A549 (cell line): ENCODE measurements at regions not wholly inside any gene's neighbourhood (a gene's known extent, or its start where the extent isn't known, plus 50 kb on each side); places are given as distances from the start of the nearest gene placed in this dataset.

Source experiments
- ATAC-seq, 2 experiments: fragments of 200-7000 bp in 1 of 2; fragments of >200 bp in 1 of 2; cut with Nextera tagmentation in 1 of 2; cut with Tn5 transposase in 1 of 2; 3 replicates each; pipeline versions ENCODE4 v1.8.0 to v1.9.1; 2018 to 2020; ENCODE audit warnings: mild to moderate bottlenecking in 1 of 2, moderate library complexity in 1 of 2
- CTCF ChIA-PET: fragments of 300-600 bp; sonication (Branson Sonifier 250); formaldehyde crosslinking; extraction: SDS; loops from one replicate; lab custom pipeline; 2021; ENCODE audit warnings: antibody characterized with exemption, inconsistent platforms; lab: Yijun Ruan, JAX
- POLR2A ChIA-PET: fragments of 350-600 bp; formaldehyde crosslinking; extraction: SDS; loops from one replicate; lab custom pipeline; 2021; ENCODE audit warnings: antibody characterized with exemption, inconsistent platforms; lab: Yijun Ruan, JAX
- DNase-seq, 2 experiments: peaks; one replicate each; pipeline versions ENCODE4 v3.0.0 to v3.0.0-alpha.2; 2011 to 2016; ENCODE audit warnings: low read depth in 1 of 2, low spot score in 1 of 2
- FAIRE-seq: peaks from 2 replicates; lab custom pipeline; 2011; peaks lifted over from hg19 to GRCh38; lab: Jason Lieb, UNC
- H3K27ac ChIP-seq, 2 experiments: fragments of >200 bp; sonication (Bioruptor Twin); formaldehyde crosslinking; 3 replicates each; pipeline ENCODE4 v1.5.1; 2016 to 2017
- H3K4me1 ChIP-seq: fragments of >200 bp; sonication (Bioruptor Twin); formaldehyde crosslinking; 3 replicates; pipeline ENCODE4 v1.6.1; 2016
- H3K4me2 ChIP-seq: fragments of >200 bp; sonication (Bioruptor Twin); formaldehyde crosslinking; 3 replicates; pipeline ENCODE4 v1.6.1; 2016
- H3K4me3 ChIP-seq: fragments of >200 bp; sonication (Bioruptor Twin); formaldehyde crosslinking; 3 replicates; pipeline ENCODE4 v1.5.1; 2016
- H3K9me3 ChIP-seq: fragments of >200 bp; sonication (Bioruptor Twin); formaldehyde crosslinking; 3 replicates; pipeline ENCODE4 v1.6.1; 2016
- CBX2 ChIP-seq: fragments of 200-600 bp; sonication (generic); IDR thresholded peaks from 2 replicates; pipeline ENCODE4 v1.6.1; 2016; ENCODE audit warnings: low read depth, mild to moderate bottlenecking, borderline replicate concordance
- CEBPB ChIP-seq, 2 experiments: fragments of >200 bp in 1 of 2; sonication (Bioruptor Twin) in 1 of 2; formaldehyde crosslinking in 1 of 2; IDR thresholded peaks; 2 replicates each; pipeline ENCODE4 v1.6.1; 2012 to 2016
- CHD4 ChIP-seq: fragments of 200-600 bp; sonication (generic); IDR thresholded peaks from 2 replicates; pipeline ENCODE4 v1.6.1; 2016; ENCODE audit warnings: antibody characterized with exemption, mild to moderate bottlenecking, borderline replicate concordance
- FOXS1 ChIP-seq: fragments of 250-450 bp; sonication (Bioruptor Pico); IDR thresholded peaks from 2 replicates; pipeline ENCODE4 v1.5.0; 2020; ENCODE audit warnings: mild to moderate bottlenecking, moderate library complexity
- HEYL ChIP-seq: fragments of 250-450 bp; sonication (Bioruptor Pico); IDR thresholded peaks from 2 replicates; pipeline ENCODE4 v1.8.0; 2021; ENCODE audit warnings: mild to moderate bottlenecking, moderate library complexity
- HOXB13 ChIP-seq: fragments of 250-450 bp; sonication (Bioruptor Pico); IDR thresholded peaks from 2 replicates; pipeline ENCODE4 v1.5.0; 2020; ENCODE audit warnings: low read depth, mild to moderate bottlenecking, moderate library complexity
- JUN ChIP-seq, 2 experiments: fragments of >200 bp; sonication (Bioruptor Twin); formaldehyde crosslinking; IDR thresholded peaks; 2 replicates in 1 of 2; 3 replicates in 1 of 2; pipeline ENCODE4 v1.6.1; 2016 to 2017
- MAFK ChIP-seq: fragments of 450-650 bp; IDR thresholded peaks from 2 replicates; pipeline ENCODE4 v1.6.1; 2014; ENCODE audit not compliant: partially characterized antibody
- PHF8 ChIP-seq: fragments of 200-600 bp; sonication (generic); IDR thresholded peaks from 2 replicates; pipeline ENCODE4 v1.6.1; 2016; ENCODE audit warnings: low read depth, mild to moderate bottlenecking, antibody characterized with exemption, moderate library complexity, borderline replicate concordance
- POLR2AphosphoS2 ChIP-seq: conservative IDR thresholded peaks from 2 replicates; pipeline ENCODE4 v1.6.1; 2012; ENCODE audit warnings: low read length, improper control_type of control experiment, inconsistent platforms
- RFX5 ChIP-seq: fragments of 450-650 bp; IDR thresholded peaks from 2 replicates; pipeline ENCODE4 v1.7.1; 2014; ENCODE audit warnings: antibody characterized with exemption, mild to moderate bottlenecking, moderate library complexity
- SMC3 ChIP-seq: fragments of >200 bp; sonication (Bioruptor Twin); formaldehyde crosslinking; IDR thresholded peaks from 3 replicates; pipeline ENCODE4 v1.6.1; 2018; ENCODE audit warnings: inconsistent platforms
- TP53 ChIP-seq: fragments of 250-450 bp; sonication (Bioruptor Pico); IDR thresholded peaks from 2 replicates; pipeline ENCODE4 v1.5.0; 2021; ENCODE audit warnings: mild to moderate bottlenecking, moderate library complexity
- ZC3H11A ChIP-seq: fragments of 450-650 bp; IDR thresholded peaks from 2 replicates; pipeline ENCODE4 v1.6.1; 2014; ENCODE audit warnings: antibody characterized with exemption, mild to moderate bottlenecking
- ZSCAN20 ChIP-seq: fragments of 250-450 bp; sonication (Bioruptor Pico); IDR thresholded peaks from 2 replicates; pipeline ENCODE4 v1.8.0; 2022; ENCODE audit warnings: mild to moderate bottlenecking, moderate library complexity
- WGBS: methylation state at CpG from one replicate; pipeline ENCODE4 v1.1.6; 2017; ENCODE audit errors: missing lambda C conversion rate; 5-methylcytosine and 5-hydroxymethylcytosine counted together
- TF ChIP-seq, protein P1 (sequence below): fragments of >200 bp; sonication (Bioruptor Twin); formaldehyde crosslinking; IDR thresholded peaks from 3 replicates; pipeline ENCODE4 v1.5.1; 2016
- TF ChIP-seq, protein P2 (sequence below): IDR thresholded peaks from 2 replicates; pipeline ENCODE4 v1.6.1; 2012
- TF ChIP-seq, protein P3 (sequence below): fragments of 250-450 bp; sonication (Bioruptor Pico); IDR thresholded peaks from 2 replicates; pipeline ENCODE4 v1.5.0; 2020; ENCODE audit warnings: low read depth, mild to moderate bottlenecking, moderate library complexity
- TF ChIP-seq, protein P4 (sequence below): fragments of 250-450 bp; sonication (Bioruptor Pico); IDR thresholded peaks from 2 replicates; pipeline ENCODE4 v1.5.0; 2021; ENCODE audit warnings: mild to moderate bottlenecking, moderate library complexity, borderline replicate concordance
- TF ChIP-seq, protein P5 (sequence below): IDR thresholded peaks from 2 replicates; pipeline ENCODE4 v1.6.1; 2012; ENCODE audit warnings: low read depth, borderline replicate concordance

DNA sequence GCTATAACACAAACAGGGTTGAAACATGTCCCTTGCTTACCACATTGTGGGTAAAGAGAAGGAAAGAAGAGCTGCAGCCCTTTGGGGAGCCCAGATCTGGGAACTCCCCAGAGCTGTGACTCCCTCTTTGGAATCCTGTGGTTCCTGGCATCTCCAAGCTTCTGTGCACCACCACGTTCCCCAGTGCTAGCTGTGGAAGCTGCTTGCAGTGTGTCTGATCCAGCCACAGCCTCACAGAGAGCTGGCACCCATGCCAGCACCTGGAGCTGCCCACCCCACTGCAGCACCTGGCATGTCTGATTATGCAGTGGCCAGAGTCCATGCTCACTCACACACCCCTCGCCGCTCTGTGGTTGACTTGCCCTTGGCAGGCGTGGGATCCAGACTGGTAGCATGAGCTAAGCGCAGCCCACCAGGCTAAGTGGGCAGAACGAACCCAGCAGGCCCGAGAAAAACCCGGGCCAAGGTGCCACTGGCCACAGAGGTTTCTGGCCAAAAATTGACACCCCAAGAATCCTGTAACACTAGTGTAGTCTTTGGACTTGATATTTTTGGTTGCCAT is 252.6 kb upstream of the KCNJ16 start:
- no peak for DNase-seq
- FAIRE-seq, result no peak
- ChIA-PET POLR2A (no interaction called here), CTCF (interaction anchor here (0.8 to 2.1 kb wide), 2 partner anchors 23 to 24 kb away, joined by 3 to 5 read pairs; no protein-coding TSS in a partner anchor)
- 72% methylated on average over 8 of the region's 8 CpGs for WGBS
- H3K4me1 ChIP-seq, result no peaks in the 10 kb centered on the region
- no peak overlapping the region for H3K4me2 ChIP-seq
- ATAC-seq, result no peak
- H3K9me3 ChIP-seq, result peaks cover 6% of the 10 kb centered on the region; the same call in 1 of the 3 replicates
- H3K4me3 ChIP-seq, result no peak overlapping the region
- TF ChIP-seq, protein P1, sequence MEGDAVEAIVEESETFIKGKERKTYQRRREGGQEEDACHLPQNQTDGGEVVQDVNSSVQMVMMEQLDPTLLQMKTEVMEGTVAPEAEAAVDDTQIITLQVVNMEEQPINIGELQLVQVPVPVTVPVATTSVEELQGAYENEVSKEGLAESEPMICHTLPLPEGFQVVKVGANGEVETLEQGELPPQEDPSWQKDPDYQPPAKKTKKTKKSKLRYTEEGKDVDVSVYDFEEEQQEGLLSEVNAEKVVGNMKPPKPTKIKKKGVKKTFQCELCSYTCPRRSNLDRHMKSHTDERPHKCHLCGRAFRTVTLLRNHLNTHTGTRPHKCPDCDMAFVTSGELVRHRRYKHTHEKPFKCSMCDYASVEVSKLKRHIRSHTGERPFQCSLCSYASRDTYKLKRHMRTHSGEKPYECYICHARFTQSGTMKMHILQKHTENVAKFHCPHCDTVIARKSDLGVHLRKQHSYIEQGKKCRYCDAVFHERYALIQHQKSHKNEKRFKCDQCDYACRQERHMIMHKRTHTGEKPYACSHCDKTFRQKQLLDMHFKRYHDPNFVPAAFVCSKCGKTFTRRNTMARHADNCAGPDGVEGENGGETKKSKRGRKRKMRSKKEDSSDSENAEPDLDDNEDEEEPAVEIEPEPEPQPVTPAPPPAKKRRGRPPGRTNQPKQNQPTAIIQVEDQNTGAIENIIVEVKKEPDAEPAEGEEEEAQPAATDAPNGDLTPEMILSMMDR, result no peak
- TF ChIP-seq RFX5, result no peak
- no peak for TF ChIP-seq CBX2
- TF ChIP-seq, protein P2, sequence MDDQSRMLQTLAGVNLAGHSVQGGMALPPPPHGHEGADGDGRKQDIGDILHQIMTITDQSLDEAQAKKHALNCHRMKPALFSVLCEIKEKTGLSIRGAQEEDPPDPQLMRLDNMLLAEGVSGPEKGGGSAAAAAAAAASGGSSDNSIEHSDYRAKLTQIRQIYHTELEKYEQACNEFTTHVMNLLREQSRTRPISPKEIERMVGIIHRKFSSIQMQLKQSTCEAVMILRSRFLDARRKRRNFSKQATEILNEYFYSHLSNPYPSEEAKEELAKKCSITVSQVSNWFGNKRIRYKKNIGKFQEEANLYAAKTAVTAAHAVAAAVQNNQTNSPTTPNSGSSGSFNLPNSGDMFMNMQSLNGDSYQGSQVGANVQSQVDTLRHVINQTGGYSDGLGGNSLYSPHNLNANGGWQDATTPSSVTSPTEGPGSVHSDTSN, result no peak
- TF ChIP-seq, protein P3, sequence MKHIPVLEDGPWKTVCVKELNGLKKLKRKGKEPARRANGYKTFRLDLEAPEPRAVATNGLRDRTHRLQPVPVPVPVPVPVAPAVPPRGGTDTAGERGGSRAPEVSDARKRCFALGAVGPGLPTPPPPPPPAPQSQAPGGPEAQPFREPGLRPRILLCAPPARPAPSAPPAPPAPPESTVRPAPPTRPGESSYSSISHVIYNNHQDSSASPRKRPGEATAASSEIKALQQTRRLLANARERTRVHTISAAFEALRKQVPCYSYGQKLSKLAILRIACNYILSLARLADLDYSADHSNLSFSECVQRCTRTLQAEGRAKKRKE (CRISPR knock-in tag), result no peak
- TF ChIP-seq, all 56 proteins: peak for 0
- no peak overlapping the region for H3K27ac ChIP-seq

DNA sequence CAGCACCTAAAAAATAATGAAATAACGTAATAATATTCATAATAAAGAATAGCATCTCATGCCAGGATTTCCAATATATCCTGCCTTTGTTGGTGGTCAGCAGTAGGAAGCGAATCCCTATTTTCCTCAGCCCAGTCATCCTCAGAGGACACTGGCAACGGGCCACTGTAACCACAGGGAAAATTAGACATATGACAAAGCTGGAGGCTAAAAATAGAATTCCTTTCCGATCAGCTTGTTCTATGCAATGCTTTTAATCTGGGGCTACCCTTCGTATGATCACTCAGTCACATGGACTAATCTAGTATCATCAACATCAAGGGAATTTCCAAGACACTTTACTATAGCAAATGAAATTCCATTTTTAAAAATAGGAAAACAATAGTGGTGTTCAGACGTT is 246.9 kb upstream of the KCNJ16 start:
- H3K27ac ChIP-seq, result no peak overlapping the region
- 34% methylated on average over 6 of the region's 6 CpGs for WGBS
- H3K9me3 ChIP-seq, result no peaks in the 10 kb centered on the region
- H3K4me2 ChIP-seq, result no peak overlapping the region
- TF ChIP-seq, protein P3 (CRISPR knock-in tag), result no peak
- TF ChIP-seq, protein P4, sequence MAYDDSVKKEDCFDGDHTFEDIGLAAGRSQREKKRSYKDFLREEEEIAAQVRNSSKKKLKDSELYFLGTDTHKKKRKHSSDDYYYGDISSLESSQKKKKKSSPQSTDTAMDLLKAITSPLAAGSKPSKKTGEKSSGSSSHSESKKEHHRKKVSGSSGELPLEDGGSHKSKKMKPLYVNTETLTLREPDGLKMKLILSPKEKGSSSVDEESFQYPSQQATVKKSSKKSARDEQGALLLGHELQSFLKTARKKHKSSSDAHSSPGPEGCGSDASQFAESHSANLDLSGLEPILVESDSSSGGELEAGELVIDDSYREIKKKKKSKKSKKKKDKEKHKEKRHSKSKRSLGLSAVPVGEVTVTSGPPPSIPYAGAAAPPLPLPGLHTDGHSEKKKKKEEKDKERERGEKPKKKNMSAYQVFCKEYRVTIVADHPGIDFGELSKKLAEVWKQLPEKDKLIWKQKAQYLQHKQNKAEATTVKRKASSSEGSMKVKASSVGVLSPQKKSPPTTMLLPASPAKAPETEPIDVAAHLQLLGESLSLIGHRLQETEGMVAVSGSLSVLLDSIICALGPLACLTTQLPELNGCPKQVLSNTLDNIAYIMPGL (CRISPR knock-in tag), result no peak
- no peak for TF ChIP-seq RFX5
- TF ChIP-seq ZSCAN20 (CRISPR knock-in tag), result no peak
- no peak for TF ChIP-seq MAFK
- no peak for TF ChIP-seq PHF8
- TF ChIP-seq TP53 (CRISPR knock-in tag), result no peak
- no peak for TF ChIP-seq ZC3H11A
- no peak for TF ChIP-seq CEBPB (IDR thresholded peaks at IDR 0.05)
- no peak for TF ChIP-seq HOXB13 (CRISPR knock-in tag)
- TF ChIP-seq POLR2AphosphoS2, result no peak
- no peak for TF ChIP-seq SMC3
- TF ChIP-seq, protein P2, result no peak
- TF ChIP-seq, protein P5, sequence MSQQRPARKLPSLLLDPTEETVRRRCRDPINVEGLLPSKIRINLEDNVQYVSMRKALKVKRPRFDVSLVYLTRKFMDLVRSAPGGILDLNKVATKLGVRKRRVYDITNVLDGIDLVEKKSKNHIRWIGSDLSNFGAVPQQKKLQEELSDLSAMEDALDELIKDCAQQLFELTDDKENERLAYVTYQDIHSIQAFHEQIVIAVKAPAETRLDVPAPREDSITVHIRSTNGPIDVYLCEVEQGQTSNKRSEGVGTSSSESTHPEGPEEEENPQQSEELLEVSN, result no peak
- TF ChIP-seq JUN (IDR thresholded peaks at IDR 0.05), result no peak
- TF ChIP-seq FOXS1, result no peak
- no peak for TF ChIP-seq CHD4
- TF ChIP-seq HEYL (CRISPR knock-in tag), result no peak
- ATAC-seq, result no peak
- no peak for DNase-seq
- H3K4me3 ChIP-seq, result no peak overlapping the region
- H3K4me1 ChIP-seq, result no peaks in the 10 kb centered on the region
- ChIA-PET POLR2A (no interaction called here), CTCF (no interaction called here)
- no peak for FAIRE-seq
